ENCODE measurements at regions not wholly inside any gene's neighbourhood (a gene's known extent, or its start where the extent isn't known, plus 50 kb on each side); places are given as distances from the start of the nearest gene placed in this dataset.
"Not testable (repeated sequence)": the region's sequence is repeated elsewhere in the genome, so short reads cannot be mapped to it uniquely, and the experiment has no call there.

DNA sequence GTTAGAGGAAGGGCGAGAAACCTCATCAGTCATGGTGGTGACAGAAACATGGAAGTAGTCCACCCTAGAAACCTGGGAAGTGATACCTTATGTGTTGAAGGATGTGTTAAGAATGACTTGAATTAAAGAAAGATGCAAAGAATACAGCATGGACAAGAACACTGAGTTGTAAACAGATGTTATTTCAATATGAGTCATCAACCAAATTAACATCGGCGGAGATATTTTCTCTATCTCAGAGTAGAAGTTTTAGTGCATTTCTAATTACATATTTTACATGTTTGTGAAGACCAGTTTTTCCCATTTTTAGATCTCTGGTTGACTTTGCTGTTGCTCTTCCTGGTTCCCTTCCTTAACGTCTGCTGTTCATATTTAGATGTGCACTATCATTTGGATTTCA is 268.8 kb upstream of the TBL1XR1 start:
- Histone ChIP-seq H2AFZ (ENCODE audit: low read depth, low read length) (no peak overlapping the region), H3K4me3 (ENCODE audit: low read length) (no peak overlapping the region), H3K79me2 (replicated peaks; ENCODE audit: insufficient read depth, low read length) (no peaks in the 10 kb centered on the region), H3K27me3 (ENCODE audit: insufficient read depth, low read depth, low read length) (no peaks in the 10 kb centered on the region), H3K4me2 (ENCODE audit: low read length) (no peak overlapping the region), H3K9me3 (ENCODE audit: low read length) (no peaks in the 10 kb centered on the region), H3K9ac (ENCODE audit: low read length) (no peak overlapping the region), H4K20me1 (ENCODE audit: insufficient read depth) (no peaks in the 10 kb centered on the region), H3K27ac (ENCODE audit: low read length) (no peak overlapping the region), H3F3A (ENCODE audit: insufficient read depth, low read length, poor library complexity, severe bottlenecking) (no peaks in the 10 kb centered on the region), H3K36me3 (ENCODE audit: insufficient read depth, low read length) (no peaks in the 10 kb centered on the region), H3K9me2 (ENCODE audit: insufficient read depth, low read length) (no peaks in the 10 kb centered on the region)
- TF ChIP-seq RAD21 (conservative IDR thresholded peaks at IDR 0.05) = no peak
- TF ChIP-seq MXI1 (conservative IDR thresholded peaks at IDR 0.05; ENCODE audit: poor library complexity, severe bottlenecking) = no peak
- no peak for TF ChIP-seq SMC3 (conservative IDR thresholded peaks at IDR 0.05; ENCODE audit: poor library complexity)
- TF ChIP-seq EP300 (conservative IDR thresholded peaks at IDR 0.05; ENCODE audit: poor library complexity, severe bottlenecking) = no peak
- no peak for TF ChIP-seq POLR2AphosphoS5 (IDR thresholded peaks at IDR 0.05)
- TF ChIP-seq, protein P1, sequence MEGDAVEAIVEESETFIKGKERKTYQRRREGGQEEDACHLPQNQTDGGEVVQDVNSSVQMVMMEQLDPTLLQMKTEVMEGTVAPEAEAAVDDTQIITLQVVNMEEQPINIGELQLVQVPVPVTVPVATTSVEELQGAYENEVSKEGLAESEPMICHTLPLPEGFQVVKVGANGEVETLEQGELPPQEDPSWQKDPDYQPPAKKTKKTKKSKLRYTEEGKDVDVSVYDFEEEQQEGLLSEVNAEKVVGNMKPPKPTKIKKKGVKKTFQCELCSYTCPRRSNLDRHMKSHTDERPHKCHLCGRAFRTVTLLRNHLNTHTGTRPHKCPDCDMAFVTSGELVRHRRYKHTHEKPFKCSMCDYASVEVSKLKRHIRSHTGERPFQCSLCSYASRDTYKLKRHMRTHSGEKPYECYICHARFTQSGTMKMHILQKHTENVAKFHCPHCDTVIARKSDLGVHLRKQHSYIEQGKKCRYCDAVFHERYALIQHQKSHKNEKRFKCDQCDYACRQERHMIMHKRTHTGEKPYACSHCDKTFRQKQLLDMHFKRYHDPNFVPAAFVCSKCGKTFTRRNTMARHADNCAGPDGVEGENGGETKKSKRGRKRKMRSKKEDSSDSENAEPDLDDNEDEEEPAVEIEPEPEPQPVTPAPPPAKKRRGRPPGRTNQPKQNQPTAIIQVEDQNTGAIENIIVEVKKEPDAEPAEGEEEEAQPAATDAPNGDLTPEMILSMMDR (IDR thresholded peaks at IDR 0.05; ENCODE audit: poor library complexity, severe bottlenecking) = no peak

DNA sequence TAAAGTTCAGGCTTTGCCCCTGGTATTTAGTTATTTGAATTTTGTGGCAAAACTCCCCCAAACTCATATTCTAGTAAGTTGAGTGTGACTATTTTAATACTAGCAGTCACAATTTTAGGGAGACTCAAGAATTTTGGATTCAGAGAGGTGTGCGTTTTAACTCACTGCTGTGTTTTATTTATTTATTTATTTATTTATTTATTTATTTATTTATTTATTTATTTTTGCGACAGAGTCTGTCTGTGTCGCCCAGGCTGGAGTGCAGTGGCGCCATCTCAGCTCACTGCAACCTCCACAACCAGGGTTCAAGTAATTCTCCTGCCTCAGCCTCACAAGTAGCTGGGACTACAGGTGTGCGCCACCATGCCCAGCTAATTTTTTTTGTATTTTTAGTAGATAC is 269.3 kb upstream of the TBL1XR1 start:
- H3K27ac ChIP-seq (ENCODE audit: low read length); H3K27me3 ChIP-seq (ENCODE audit: insufficient read depth, low read depth, low read length); H3K36me3 ChIP-seq (ENCODE audit: insufficient read depth, low read length); H3K4me3 ChIP-seq (ENCODE audit: low read length); H3K4me2 ChIP-seq (ENCODE audit: low read length); H3K9ac ChIP-seq (ENCODE audit: low read length); H3K9me3 ChIP-seq (ENCODE audit: low read length); H2AFZ ChIP-seq (ENCODE audit: low read depth, low read length); H3K9me2 ChIP-seq (ENCODE audit: insufficient read depth, low read length); H4K20me1 ChIP-seq (ENCODE audit: insufficient read depth); H3F3A ChIP-seq (ENCODE audit: insufficient read depth, low read length, poor library complexity, severe bottlenecking); H3K79me2 ChIP-seq (replicated peaks; ENCODE audit: insufficient read depth, low read length): not testable (repeated sequence)

DNA sequence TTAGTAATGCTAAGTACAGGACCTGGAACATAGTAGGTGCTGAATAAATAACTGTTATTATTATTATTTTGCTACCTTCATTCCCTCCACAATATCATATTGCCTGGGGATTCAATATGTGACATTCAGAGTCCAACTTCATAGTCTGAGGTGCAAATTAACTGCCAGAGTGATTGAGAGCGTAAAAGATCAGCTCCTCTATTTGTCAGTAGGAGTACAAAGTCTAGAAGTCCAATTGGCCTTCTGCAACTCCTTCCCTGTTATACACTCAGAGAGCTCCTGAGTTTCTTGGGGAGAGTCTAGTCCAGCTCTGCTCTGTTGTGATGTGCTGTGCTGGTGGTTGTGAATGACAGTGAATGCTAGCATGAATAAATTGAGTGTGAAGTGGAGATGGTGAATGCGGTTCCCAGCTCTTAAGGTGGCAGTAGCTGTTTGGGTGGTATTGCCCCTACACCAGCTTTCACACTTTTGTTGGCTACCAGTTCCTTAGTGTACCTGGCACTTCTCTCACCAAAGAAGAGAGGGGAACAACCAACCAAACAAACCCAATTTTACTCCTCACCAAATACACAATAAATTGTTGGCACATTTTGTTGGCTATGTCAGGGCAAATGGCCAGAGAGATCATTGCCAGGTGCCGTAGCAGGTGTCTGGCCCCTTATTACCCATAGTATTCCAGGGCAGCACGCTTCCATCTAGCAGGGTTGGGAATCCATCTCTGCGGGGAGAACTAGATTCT is 270.1 kb upstream of the TBL1XR1 start:
- no peaks in the 10 kb centered on the region for H3F3A ChIP-seq (ENCODE audit: insufficient read depth, low read length, poor library complexity, severe bottlenecking)
- TF ChIP-seq EZH2 (IDR thresholded peaks at IDR 0.05; ENCODE audit: borderline replicate concordance, insufficient read depth, low read length, poor library complexity, severe bottlenecking) = no peak
- TF ChIP-seq, protein P2, sequence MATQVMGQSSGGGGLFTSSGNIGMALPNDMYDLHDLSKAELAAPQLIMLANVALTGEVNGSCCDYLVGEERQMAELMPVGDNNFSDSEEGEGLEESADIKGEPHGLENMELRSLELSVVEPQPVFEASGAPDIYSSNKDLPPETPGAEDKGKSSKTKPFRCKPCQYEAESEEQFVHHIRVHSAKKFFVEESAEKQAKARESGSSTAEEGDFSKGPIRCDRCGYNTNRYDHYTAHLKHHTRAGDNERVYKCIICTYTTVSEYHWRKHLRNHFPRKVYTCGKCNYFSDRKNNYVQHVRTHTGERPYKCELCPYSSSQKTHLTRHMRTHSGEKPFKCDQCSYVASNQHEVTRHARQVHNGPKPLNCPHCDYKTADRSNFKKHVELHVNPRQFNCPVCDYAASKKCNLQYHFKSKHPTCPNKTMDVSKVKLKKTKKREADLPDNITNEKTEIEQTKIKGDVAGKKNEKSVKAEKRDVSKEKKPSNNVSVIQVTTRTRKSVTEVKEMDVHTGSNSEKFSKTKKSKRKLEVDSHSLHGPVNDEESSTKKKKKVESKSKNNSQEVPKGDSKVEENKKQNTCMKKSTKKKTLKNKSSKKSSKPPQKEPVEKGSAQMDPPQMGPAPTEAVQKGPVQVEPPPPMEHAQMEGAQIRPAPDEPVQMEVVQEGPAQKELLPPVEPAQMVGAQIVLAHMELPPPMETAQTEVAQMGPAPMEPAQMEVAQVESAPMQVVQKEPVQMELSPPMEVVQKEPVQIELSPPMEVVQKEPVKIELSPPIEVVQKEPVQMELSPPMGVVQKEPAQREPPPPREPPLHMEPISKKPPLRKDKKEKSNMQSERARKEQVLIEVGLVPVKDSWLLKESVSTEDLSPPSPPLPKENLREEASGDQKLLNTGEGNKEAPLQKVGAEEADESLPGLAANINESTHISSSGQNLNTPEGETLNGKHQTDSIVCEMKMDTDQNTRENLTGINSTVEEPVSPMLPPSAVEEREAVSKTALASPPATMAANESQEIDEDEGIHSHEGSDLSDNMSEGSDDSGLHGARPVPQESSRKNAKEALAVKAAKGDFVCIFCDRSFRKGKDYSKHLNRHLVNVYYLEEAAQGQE (IDR thresholded peaks at IDR 0.05; ENCODE audit: borderline replicate concordance) = no peak
- no peak for TF ChIP-seq EP300 (conservative IDR thresholded peaks at IDR 0.05; ENCODE audit: poor library complexity, severe bottlenecking)
- H3K9ac ChIP-seq (ENCODE audit: low read length) = no peak overlapping the region
- no peaks in the 10 kb centered on the region for H3K36me3 ChIP-seq (ENCODE audit: insufficient read depth, low read length)
- no peak overlapping the region for H2AFZ ChIP-seq (ENCODE audit: low read depth, low read length)
- H3K4me2 ChIP-seq (ENCODE audit: low read length) = no peak overlapping the region
- H3K4me3 ChIP-seq (ENCODE audit: low read length) = no peak overlapping the region
- no peaks in the 10 kb centered on the region for H3K9me3 ChIP-seq (ENCODE audit: low read length)
- no peaks in the 10 kb centered on the region for H3K79me2 ChIP-seq (replicated peaks; ENCODE audit: insufficient read depth, low read length)
- no peaks in the 10 kb centered on the region for H3K9me2 ChIP-seq (ENCODE audit: insufficient read depth, low read length)
- no peak overlapping the region for H3K27ac ChIP-seq (ENCODE audit: low read length)
- no peaks in the 10 kb centered on the region for H4K20me1 ChIP-seq (ENCODE audit: insufficient read depth)
- no peaks in the 10 kb centered on the region for H3K27me3 ChIP-seq (ENCODE audit: insufficient read depth, low read depth, low read length)

Measured in neural cell (in vitro differentiated cells).